ENCODE measurements at regions not wholly inside any gene's neighbourhood (a gene's known extent, or its start where the extent isn't known, plus 50 kb on each side); places are given as distances from the start of the nearest gene placed in this dataset.

GRCh38 chr5:36397901-36398536 is 96.3 kb upstream of the RANBP3L start:
- no peak overlapping the region for H2AFZ ChIP-seq (ENCODE audit: low read depth, low read length, poor library complexity, severe bottlenecking)
- peak; percentile 67 for TF ChIP-seq RAD21 (IDR thresholded peaks at IDR 0.05; ENCODE audit: low read depth)
- TF ChIP-seq POLR2AphosphoS5 (IDR thresholded peaks at IDR 0.05; ENCODE audit: low read depth, low read length): no peak
- no peak for TF ChIP-seq FOSL1 (IDR thresholded peaks at IDR 0.05; ENCODE audit: low read depth)
- no peak for TF ChIP-seq ZFX (IDR thresholded peaks at IDR 0.05)
- no peak for TF ChIP-seq POLR2A (IDR thresholded peaks at IDR 0.05; ENCODE audit: borderline replicate concordance, extremely low read depth, insufficient read depth, insufficient read length)
- TF ChIP-seq, protein P1, sequence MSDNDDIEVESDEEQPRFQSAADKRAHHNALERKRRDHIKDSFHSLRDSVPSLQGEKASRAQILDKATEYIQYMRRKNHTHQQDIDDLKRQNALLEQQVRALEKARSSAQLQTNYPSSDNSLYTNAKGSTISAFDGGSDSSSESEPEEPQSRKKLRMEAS (IDR thresholded peaks at IDR 0.05): no peak
- TF ChIP-seq CTCF (IDR thresholded peaks at IDR 0.05 in 2 of 3, conservative IDR thresholded peaks at IDR 0.05 in 1 of 3; ENCODE audit: borderline replicate concordance in 1 of 3, insufficient read depth in 1 of 3, low read depth in 2 of 3, low read length in 2 of 3): peak; percentile 35 to 56 (median 46); a peak in 5 of 6 replicates
- no peak overlapping the region for H3K9ac ChIP-seq (ENCODE audit: low read length)
- ChIA-PET POLR2A (no interaction called here), CTCF (interaction anchor here (0.6 to 1.6 kb wide), 4 partner anchors 10 to 319 kb away, joined by 4 to 5 read pairs (median 4); partner anchors contain the start of gene NADK2), RAD21 (ENCODE audit: low non-redundant PET in 1 of 2, low total read pairs in 2 of 2, uncharacterized antibody in 2 of 2, unreplicated experiment in 2 of 2) (no interaction called here)
- no peak overlapping the region for H3K4me2 ChIP-seq (ENCODE audit: low read length)
- ATAC-seq (peak; percentile 74), DNase-seq (ENCODE audit: low read depth, low spot score) (peak; percentile 28)
- no peaks in the 10 kb centered on the region for H3K27me3 ChIP-seq (ENCODE audit: insufficient read depth, low read length)
- no peaks in the 10 kb centered on the region for H3K36me3 ChIP-seq (ENCODE audit: control insufficient read depth in 1 of 2, insufficient read depth in 2 of 2, low read length in 2 of 2)
- no peaks in the 10 kb centered on the region for H3K4me1 ChIP-seq (ENCODE audit: control insufficient read depth in 1 of 2, insufficient read depth in 2 of 2, low read length in 2 of 2)
- no peaks in the 10 kb centered on the region for H3K9me2 ChIP-seq (ENCODE audit: insufficient read depth)
- H4K20me1 ChIP-seq (ENCODE audit: insufficient read depth): no peaks in the 10 kb centered on the region
- intact Hi-C loops (cut with micrococcal nuclease): loop anchor here (1.0 to 5.0 kb wide), 3 partner anchors 133 to 321 kb away; no protein-coding TSS in a partner anchor
- no peaks in the 10 kb centered on the region for H3K79me2 ChIP-seq (ENCODE audit: insufficient read depth, low read length)
- no peaks in the 10 kb centered on the region for H3K9me3 ChIP-seq (ENCODE audit: control insufficient read depth in 1 of 2, insufficient read depth in 1 of 2, low read depth in 1 of 2, low read length in 2 of 2)
- no TSS peak for BruUV-seq (replicated peaks)
- no peak overlapping the region for H3K4me3 ChIP-seq (replicated peaks in 1 of 2; ENCODE audit: low read depth in 1 of 2, low read length in 2 of 2)
- no peak overlapping the region for H3K27ac ChIP-seq (ENCODE audit: low read depth, low read length)

DNA sequence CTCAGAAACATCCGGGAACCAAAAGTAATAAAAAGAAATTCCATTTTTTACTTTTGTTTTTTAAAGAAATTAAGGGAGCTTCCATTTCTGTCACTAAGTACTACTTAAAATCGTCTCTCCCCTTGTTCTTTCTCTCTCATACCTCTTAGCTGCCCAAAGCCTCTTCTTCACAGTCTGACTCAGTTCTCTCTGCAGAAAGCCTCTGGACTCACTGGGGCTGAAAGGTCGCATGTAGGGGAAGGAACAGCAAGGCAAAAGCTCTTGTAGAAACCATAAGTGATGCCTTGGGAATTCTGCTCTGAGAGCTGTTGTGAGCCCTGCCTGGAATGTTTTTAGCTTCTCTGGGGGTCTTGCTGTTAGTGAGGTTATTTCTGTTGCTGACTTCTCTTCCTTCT is 100.8 kb upstream of the RANBP3L start:
- H2AFZ ChIP-seq (ENCODE audit: low read depth, low read length, poor library complexity, severe bottlenecking): no peak overlapping the region
- ATAC-seq: no peak
- BruUV-seq (replicated peaks): no TSS peak
- intact Hi-C loops (cut with micrococcal nuclease): no loop called here
- ChIA-PET POLR2A (no interaction called here), RAD21 (ENCODE audit: low non-redundant PET in 1 of 2, low total read pairs in 2 of 2, uncharacterized antibody in 2 of 2, unreplicated experiment in 2 of 2) (no interaction called here), CTCF (interaction anchor here (2.4 kb wide), 1 partner anchor 288 kb away, joined by 7 read pairs; no protein-coding TSS in a partner anchor)
- H4K20me1 ChIP-seq (ENCODE audit: insufficient read depth): no peaks in the 10 kb centered on the region
- no peaks in the 10 kb centered on the region for H3K27me3 ChIP-seq (ENCODE audit: insufficient read depth, low read length)
- H3K36me3 ChIP-seq (ENCODE audit: control insufficient read depth in 1 of 2, insufficient read depth in 2 of 2, low read length in 2 of 2): no peaks in the 10 kb centered on the region
- no peaks in the 10 kb centered on the region for H3K9me3 ChIP-seq (ENCODE audit: control insufficient read depth in 1 of 2, insufficient read depth in 1 of 2, low read depth in 1 of 2, low read length in 2 of 2)
- no peak overlapping the region for H3K9ac ChIP-seq (ENCODE audit: low read length)
- DNase-seq (ENCODE audit: low read depth, low spot score): no peak
- no peaks in the 10 kb centered on the region for H3K4me1 ChIP-seq (ENCODE audit: control insufficient read depth in 1 of 2, insufficient read depth in 2 of 2, low read length in 2 of 2)
- H3K4me2 ChIP-seq (ENCODE audit: low read length): no peak overlapping the region
- TF ChIP-seq POLR2A (IDR thresholded peaks at IDR 0.05; ENCODE audit: borderline replicate concordance, extremely low read depth, insufficient read depth, insufficient read length): no peak
- TF ChIP-seq CBX3 (IDR thresholded peaks at IDR 0.05; ENCODE audit: low read depth): no peak
- TF ChIP-seq ZNF274 (IDR thresholded peaks at IDR 0.05; ENCODE audit: low read depth, low read length): no peak
- no peak for TF ChIP-seq POLR2AphosphoS5 (IDR thresholded peaks at IDR 0.05; ENCODE audit: low read depth, low read length)
- no peak for TF ChIP-seq FOSL1 (IDR thresholded peaks at IDR 0.05; ENCODE audit: low read depth)
- no peak overlapping the region for H3K4me3 ChIP-seq (replicated peaks in 1 of 2; ENCODE audit: low read depth in 1 of 2, low read length in 2 of 2)
- H3K27ac ChIP-seq (ENCODE audit: low read depth, low read length): no peak overlapping the region
- H3K79me2 ChIP-seq (ENCODE audit: insufficient read depth, low read length): no peaks in the 10 kb centered on the region
- no peaks in the 10 kb centered on the region for H3K9me2 ChIP-seq (ENCODE audit: insufficient read depth)

All from HCT116 (cell line).